Pancreas (tissue), 10 donors: ENCODE measurements at regions not wholly inside any gene's neighbourhood (a gene's known extent, or its start where the extent isn't known, plus 50 kb on each side); places are given as distances from the start of the nearest gene placed in this dataset.

Experiments
- ATAC-seq, 4 donors: fragments of 200-7000 bp; cut with Tn5 transposase; one replicate each; pipeline versions ENCODE4 v1.8.0 to v1.9.1; 2020; ENCODE audit warnings: mild to moderate bottlenecking in 4 of 4, moderate library complexity in 4 of 4
- DNase-seq, 6 donors: peaks; one replicate each; pipeline ENCODE4 v3.0.0-alpha.2; 2020
- FAIRE-seq: peaks from 2 replicates; lab custom pipeline; 2012; peaks lifted over from hg19 to GRCh38; lab: Jason Lieb, UNC
- H3K27ac ChIP-seq, 4 donors: fragments of 200-600 bp; sonication (generic); 1 replicate in 3 of 4; 2 replicates in 1 of 4; pipeline versions ENCODE4 v1.5.0 to v1.8.0; 2020
- H3K27me3 ChIP-seq, 4 donors: fragments of 200-600 bp; one replicate each; pipeline ENCODE4 v1.8.0; 2021
- H3K36me3 ChIP-seq, 3 donors: fragments of 200-600 bp; sonication (generic) in 1 of 3; one replicate each; pipeline versions ENCODE4 v1.5.0 to v1.8.0; 2020 to 2021
- H3K4me1 ChIP-seq, 3 donors: fragments of 200-600 bp; one replicate each; pipeline ENCODE4 v1.8.0; 2021
- H3K4me3 ChIP-seq, 4 donors: fragments of 200-600 bp; sonication (generic) in 2 of 4; one replicate each; pipeline versions ENCODE4 v1.5.0 to v1.8.0; 2020 to 2021
- H3K9me3 ChIP-seq, 4 donors: fragments of 200-600 bp; one replicate each; pipeline ENCODE4 v1.8.0; 2021
- CTCF ChIP-seq, 4 donors: fragments of 200-600 bp; sonication (generic) in 3 of 4; IDR thresholded peaks; one replicate each; pipeline versions ENCODE4 v1.5.0 to v1.8.0; 2021; ENCODE audit warnings: antibody characterized with exemption in 4 of 4
- WGBS, 2 donors: extraction: QIAGEN DNeasy Blood & Tissue Kit; methylation state at CpG; one replicate each; pipeline ENCODE4 v1.1.7; 2013; 5-methylcytosine and 5-hydroxymethylcytosine counted together
- intact Hi-C, 3 donors: fragments of 100-400 bp; cut with DNase I; formaldehyde crosslinking; loops; one replicate each; pipeline versions ENCODE4 v1.11.1 to v1.14.2; 2022
- donor health status: healthy with polysubstance abuse.
- donor health status: DM: no; HTN: no; CAD: no; lungs with moderate emphysema.
- donor health status: DM: no; HTN: no; CAD: no.
- donor health status: control.
- donor health status: control.
- donor health status: Bipolar disorder and iron deficiency.
- donor health status: DM: yes; HTN: yes; CAD: no.
- donor health status: DM: no; HTN: no; CAD: no.
- donor health status: DM: no; HTN: no; CAD: no.
- donor health status: DM: yes; HTN: yes; CAD: no.

GRCh38 chr5:161235569-161235968, 311.0 kb downstream of the GABRB2 start:
- 37 to 44% methylated on average over 1 of the region's 1 CpG for WGBS, 2 donors
- TF ChIP-seq CTCF (IDR thresholded peaks at IDR 0.05): no peak

GRCh38 chr5:161233553-161233952, 313.0 kb downstream of the GABRB2 start:
- no peak overlapping the region for H3K27ac ChIP-seq
- TF ChIP-seq CTCF (IDR thresholded peaks at IDR 0.05): no peak
- H3K4me3 ChIP-seq: no peak overlapping the region
- FAIRE-seq (no peak), ATAC-seq (no peak), DNase-seq (no peak)
- no peaks in the 10 kb centered on the region for H3K36me3 ChIP-seq
- peaks cover 0 to 5% (median 0%) of the 10 kb centered on the region in 3 donors for H3K4me1 ChIP-seq
- no peaks in the 10 kb centered on the region for H3K9me3 ChIP-seq
- no peaks in the 10 kb centered on the region for H3K27me3 ChIP-seq
- WGBS, 2 donors: 89% methylated on average over 1 of the region's 1 CpG
- intact Hi-C loops: no loop called here

More at GRCh38 chr5:161235569-161235968, 311.0 kb downstream of the GABRB2 start:
- intact Hi-C loops: no loop called here
- DNase-seq: no peak
- peak in 1 of 4 donors; percentile 28 for ATAC-seq
- no peaks in the 10 kb centered on the region for H3K36me3 ChIP-seq
- H3K4me3 ChIP-seq: no peak overlapping the region
- H3K4me1 ChIP-seq: no peaks in the 10 kb centered on the region
- FAIRE-seq: no peak
- H3K27ac ChIP-seq: no peak overlapping the region
- no peaks in the 10 kb centered on the region for H3K27me3 ChIP-seq
- H3K9me3 ChIP-seq: no peaks in the 10 kb centered on the region

- Histone ChIP-seq H3K36me3 (no peaks in the 10 kb centered on the region), H3K27me3 (no peaks in the 10 kb centered on the region), H3K4me1 (peaks cover 0 to 5% (median 0%) of the 10 kb centered on the region in 3 donors), H3K27ac (no peak overlapping the region), H3K4me3 (no peak overlapping the region), H3K9me3 (no peaks in the 10 kb centered on the region)
- peak; percentile 66 to 80 (median 77) for DNase-seq
- no peak for TF ChIP-seq CTCF (IDR thresholded peaks at IDR 0.05)
- intact Hi-C loops: no loop called here
- whole genome bisulfite sequencing, 2 donors: 5 to 13% methylated on average over 3 of the region's 3 CpGs
- FAIRE-seq: no peak
- peak; percentile 100 for ATAC-seq
Observed at GRCh38 chr5:161230221-161230620, 316.3 kb downstream of the GABRB2 start.

GRCh38 chr5:161219816-161220215, 326.7 kb downstream of the GABRB2 start:
- ATAC-seq (no peak), FAIRE-seq (no peak), DNase-seq (no peak)
- H3K27me3 ChIP-seq: no peaks in the 10 kb centered on the region
- H3K27ac ChIP-seq: no peak overlapping the region
- 76 to 90% methylated on average over 4 of the region's 4 CpGs for WGBS, 2 donors
- no peak for TF ChIP-seq CTCF (IDR thresholded peaks at IDR 0.05)
- no peaks in the 10 kb centered on the region for H3K4me1 ChIP-seq
- no peaks in the 10 kb centered on the region for H3K36me3 ChIP-seq
- no peak overlapping the region for H3K4me3 ChIP-seq
- H3K9me3 ChIP-seq: peaks cover 0 to 3% (median 0%) of the 10 kb centered on the region in 4 donors
- intact Hi-C loops: no loop called here

- TF ChIP-seq CTCF (IDR thresholded peaks at IDR 0.05): no peak
- no peak overlapping the region for H3K4me3 ChIP-seq
- H3K9me3 ChIP-seq: peaks cover 0 to 3% (median 0%) of the 10 kb centered on the region in 4 donors
- no peak for DNase-seq
- no peaks in the 10 kb centered on the region for H3K4me1 ChIP-seq
- no peak overlapping the region for H3K27ac ChIP-seq
- no peak for ATAC-seq
- intact Hi-C loops: no loop called here
- FAIRE-seq: no peak
- H3K27me3 ChIP-seq: no peaks in the 10 kb centered on the region
- WGBS, 2 donors: 71 to 79% methylated on average over 3 of the region's 3 CpGs
- no peaks in the 10 kb centered on the region for H3K36me3 ChIP-seq
Observed at GRCh38 chr5:161216877-161217276, 329.6 kb downstream of the GABRB2 start.
